ENCODE measurements at regions not wholly inside any gene's neighbourhood (a gene's known extent, or its start where the extent isn't known, plus 50 kb on each side); places are given as distances from the start of the nearest gene placed in this dataset.

GRCh38 chr2:22824618-22825017, 560.4 kb upstream of the KLHL29 start:
- TF ChIP-seq L3MBTL2 (conservative IDR thresholded peaks at IDR 0.05) (no peak), FOXM1 (IDR thresholded peaks at IDR 0.05; ENCODE audit: borderline replicate concordance) (no peak), SP1 (IDR thresholded peaks at IDR 0.05) (no peak), SUZ12 (IDR thresholded peaks at IDR 0.05) (no peak), ZNF384 (IDR thresholded peaks at IDR 0.05) (no peak), LEF1 (IDR thresholded peaks at IDR 0.05; ENCODE audit: borderline replicate concordance) (no peak), HDGF (IDR thresholded peaks at IDR 0.05; ENCODE audit: borderline replicate concordance) (no peak)
